Suprapubic skin (tissue), 4 donors: ENCODE measurements at regions not wholly inside any gene's neighbourhood (a gene's known extent, or its start where the extent isn't known, plus 50 kb on each side); places are given as distances from the start of the nearest gene placed in this dataset.

ENCODE experiments used
- EP300 ChIP-seq: sonication (generic); formaldehyde crosslinking; IDR thresholded peaks from one replicate; pipeline ENCODE4 v1.6.1; 2017; ENCODE audit warnings: antibody characterized with exemption
- POLR2AphosphoS5 ChIP-seq, 3 donors: sonication (generic); formaldehyde crosslinking; IDR thresholded peaks; one replicate each; pipeline ENCODE4 v1.6.1; 2017; ENCODE audit warnings: antibody characterized with exemption in 3 of 3
- TF ChIP-seq, protein P1 (sequence below), 2 donors: fragments of 200-600 bp in 1 of 2; fragments of 450-650 bp in 1 of 2; sonication (generic) in 1 of 2; IDR thresholded peaks; one replicate each; pipeline ENCODE4 v1.5.1; 2016 to 2019; ENCODE audit warnings: antibody characterized with exemption in 2 of 2, mild to moderate bottlenecking in 1 of 2, moderate library complexity in 1 of 2

DNA sequence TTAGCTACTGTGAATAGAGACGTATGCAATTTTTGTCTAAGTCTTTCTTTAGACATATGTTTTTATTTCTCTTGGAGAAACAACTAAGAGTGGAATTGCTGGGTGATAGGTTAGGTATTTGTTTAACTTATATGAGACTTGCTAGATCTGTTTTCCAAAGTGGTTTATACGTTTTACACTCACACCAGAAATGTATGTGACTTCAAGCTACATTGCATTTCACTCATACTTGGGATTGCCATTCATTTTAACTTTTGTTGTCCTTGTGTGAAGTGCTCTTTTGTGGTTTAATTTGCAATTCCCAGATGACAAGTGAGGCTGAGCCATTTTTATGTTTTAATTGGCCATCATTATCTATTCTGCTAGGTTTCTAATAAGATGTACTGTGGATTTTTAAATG, 817.2 kb downstream of the GLUD2 start:
- TF ChIP-seq EP300 (no peak), POLR2AphosphoS5 (IDR thresholded peaks at IDR 0.05) (no peak)
- TF ChIP-seq, protein P1, sequence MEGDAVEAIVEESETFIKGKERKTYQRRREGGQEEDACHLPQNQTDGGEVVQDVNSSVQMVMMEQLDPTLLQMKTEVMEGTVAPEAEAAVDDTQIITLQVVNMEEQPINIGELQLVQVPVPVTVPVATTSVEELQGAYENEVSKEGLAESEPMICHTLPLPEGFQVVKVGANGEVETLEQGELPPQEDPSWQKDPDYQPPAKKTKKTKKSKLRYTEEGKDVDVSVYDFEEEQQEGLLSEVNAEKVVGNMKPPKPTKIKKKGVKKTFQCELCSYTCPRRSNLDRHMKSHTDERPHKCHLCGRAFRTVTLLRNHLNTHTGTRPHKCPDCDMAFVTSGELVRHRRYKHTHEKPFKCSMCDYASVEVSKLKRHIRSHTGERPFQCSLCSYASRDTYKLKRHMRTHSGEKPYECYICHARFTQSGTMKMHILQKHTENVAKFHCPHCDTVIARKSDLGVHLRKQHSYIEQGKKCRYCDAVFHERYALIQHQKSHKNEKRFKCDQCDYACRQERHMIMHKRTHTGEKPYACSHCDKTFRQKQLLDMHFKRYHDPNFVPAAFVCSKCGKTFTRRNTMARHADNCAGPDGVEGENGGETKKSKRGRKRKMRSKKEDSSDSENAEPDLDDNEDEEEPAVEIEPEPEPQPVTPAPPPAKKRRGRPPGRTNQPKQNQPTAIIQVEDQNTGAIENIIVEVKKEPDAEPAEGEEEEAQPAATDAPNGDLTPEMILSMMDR (IDR thresholded peaks at IDR 0.05), result no peak
